Loucy (cell line): ENCODE measurements at regions not wholly inside any gene's neighbourhood (a gene's known extent, or its start where the extent isn't known, plus 50 kb on each side); places are given as distances from the start of the nearest gene placed in this dataset.

Source experiments
- EZH2phosphoT487 ChIP-seq: fragments of 200-600 bp; IDR thresholded peaks from 2 replicates; pipeline ENCODE4 v1.6.1; 2018; ENCODE audit warnings: antibody characterized with exemption, mild to moderate bottlenecking, moderate library complexity, borderline replicate concordance
- TF ChIP-seq, protein P1 (sequence below): fragments of 200-600 bp; sonication (generic); conservative IDR thresholded peaks from 2 replicates; pipeline ENCODE4 v1.5.1; 2014; ENCODE audit warnings: mild to moderate bottlenecking, antibody characterized with exemption, low read length

DNA sequence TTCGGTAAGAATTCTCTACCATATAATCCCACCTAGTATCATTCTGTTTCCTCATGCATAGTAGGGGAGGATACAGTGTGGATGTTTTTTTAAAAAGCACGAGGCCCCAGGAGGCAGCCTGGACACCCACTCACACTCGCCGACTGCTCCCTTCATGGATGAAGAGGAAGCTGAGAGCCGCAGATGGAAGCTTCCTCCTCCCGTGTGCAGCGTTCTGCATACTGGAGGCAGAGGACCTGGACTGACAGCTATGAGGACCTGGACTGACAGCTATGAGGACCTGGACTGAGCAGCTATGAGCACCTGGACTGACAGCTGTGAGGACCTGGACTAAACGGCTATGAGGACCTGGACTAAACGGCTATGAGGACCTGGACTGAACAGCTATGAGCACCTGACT, 234.4 kb downstream of the NDUFA10 start:
- TF ChIP-seq, protein P1, sequence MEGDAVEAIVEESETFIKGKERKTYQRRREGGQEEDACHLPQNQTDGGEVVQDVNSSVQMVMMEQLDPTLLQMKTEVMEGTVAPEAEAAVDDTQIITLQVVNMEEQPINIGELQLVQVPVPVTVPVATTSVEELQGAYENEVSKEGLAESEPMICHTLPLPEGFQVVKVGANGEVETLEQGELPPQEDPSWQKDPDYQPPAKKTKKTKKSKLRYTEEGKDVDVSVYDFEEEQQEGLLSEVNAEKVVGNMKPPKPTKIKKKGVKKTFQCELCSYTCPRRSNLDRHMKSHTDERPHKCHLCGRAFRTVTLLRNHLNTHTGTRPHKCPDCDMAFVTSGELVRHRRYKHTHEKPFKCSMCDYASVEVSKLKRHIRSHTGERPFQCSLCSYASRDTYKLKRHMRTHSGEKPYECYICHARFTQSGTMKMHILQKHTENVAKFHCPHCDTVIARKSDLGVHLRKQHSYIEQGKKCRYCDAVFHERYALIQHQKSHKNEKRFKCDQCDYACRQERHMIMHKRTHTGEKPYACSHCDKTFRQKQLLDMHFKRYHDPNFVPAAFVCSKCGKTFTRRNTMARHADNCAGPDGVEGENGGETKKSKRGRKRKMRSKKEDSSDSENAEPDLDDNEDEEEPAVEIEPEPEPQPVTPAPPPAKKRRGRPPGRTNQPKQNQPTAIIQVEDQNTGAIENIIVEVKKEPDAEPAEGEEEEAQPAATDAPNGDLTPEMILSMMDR = no peak
- no peak for TF ChIP-seq EZH2phosphoT487
